Trophoblast cell (in vitro differentiated cells and primary cell): ENCODE measurements at regions not wholly inside any gene's neighbourhood (a gene's known extent, or its start where the extent isn't known, plus 50 kb on each side); places are given as distances from the start of the nearest gene placed in this dataset.

ENCODE experiments used
- DNase-seq, 2 donors: peaks; one replicate each; pipeline ENCODE4 v3.0.0-alpha.2; 2016
- H2AFZ ChIP-seq: 2 replicates; pipeline ENCODE4 v1.6.1; 2013; ENCODE audit warnings: low read length, moderate library complexity, mild to moderate bottlenecking; ENCODE audit not compliant: insufficient read depth, poor library complexity
- H2AK5ac ChIP-seq: 2 replicates; pipeline ENCODE4 v1.6.1; 2013; ENCODE audit warnings: mild to moderate bottlenecking, low read length
- H2BK120ac ChIP-seq: 2 replicates; pipeline ENCODE4 v1.6.1; 2013; ENCODE audit warnings: low read length, mild to moderate bottlenecking, moderate library complexity; ENCODE audit not compliant: insufficient read depth, poor library complexity
- H2BK12ac ChIP-seq: 2 replicates; pipeline ENCODE4 v1.6.1; 2013; ENCODE audit warnings: mild to moderate bottlenecking, low read length, moderate library complexity
- H2BK5ac ChIP-seq: 2 replicates; pipeline ENCODE4 v1.6.1; 2013; ENCODE audit warnings: low read length, low read depth, moderate library complexity, mild to moderate bottlenecking; ENCODE audit not compliant: poor library complexity
- H3K14ac ChIP-seq: 2 replicates; pipeline ENCODE4 v1.6.1; 2013; ENCODE audit warnings: mild to moderate bottlenecking, low read length
- H3K18ac ChIP-seq: 2 replicates; pipeline ENCODE4 v1.6.1; 2013; ENCODE audit warnings: mild to moderate bottlenecking, low read length
- H3K23ac ChIP-seq: 2 replicates; pipeline ENCODE4 v1.6.1; 2013; ENCODE audit warnings: low read length
- H3K27ac ChIP-seq: 2 replicates; pipeline ENCODE4 v1.5.1; 2013; ENCODE audit warnings: low read depth, mild to moderate bottlenecking, inconsistent platforms, low read length, moderate library complexity
- H3K27me3 ChIP-seq: 2 replicates; pipeline ENCODE4 v1.6.1; 2013; ENCODE audit warnings: inconsistent platforms, mild to moderate bottlenecking, low read length, moderate library complexity; ENCODE audit not compliant: insufficient read depth
- H3K36me3 ChIP-seq, 2 experiments: 1 replicate in 1 of 2; 2 replicates in 1 of 2; pipeline ENCODE4 v1.6.1; 2013; ENCODE audit warnings: low read length in 2 of 2, mild to moderate bottlenecking in 2 of 2, moderate library complexity in 1 of 2; ENCODE audit not compliant: insufficient read depth in 2 of 2, control insufficient read depth in 1 of 2
- H3K4ac ChIP-seq: 2 replicates; pipeline ENCODE4 v1.6.1; 2013; ENCODE audit warnings: low read depth, mild to moderate bottlenecking, low read length, moderate library complexity
- H3K4me1 ChIP-seq, 2 experiments: 1 replicate in 1 of 2; 2 replicates in 1 of 2; pipeline ENCODE4 v1.6.1; 2013; ENCODE audit warnings: low read length in 2 of 2, mild to moderate bottlenecking in 2 of 2, moderate library complexity in 1 of 2; ENCODE audit not compliant: insufficient read depth in 2 of 2, control insufficient read depth in 1 of 2
- H3K4me2 ChIP-seq: 2 replicates; pipeline ENCODE4 v1.6.1; 2013; ENCODE audit warnings: inconsistent platforms, mild to moderate bottlenecking, low read length, moderate library complexity
- H3K4me3 ChIP-seq: 2 replicates; pipeline ENCODE4 v1.5.1; 2013; ENCODE audit warnings: mild to moderate bottlenecking, low read depth, low read length, inconsistent platforms
- H3K79me1 ChIP-seq: one replicate; pipeline ENCODE4 v1.6.1; 2013; ENCODE audit warnings: low read length
- H3K79me2 ChIP-seq: 2 replicates; pipeline ENCODE4 v1.6.1; 2013; ENCODE audit warnings: low read length, mild to moderate bottlenecking; ENCODE audit not compliant: control insufficient read depth, insufficient read depth, poor library complexity
- H3K9ac ChIP-seq: 2 replicates; pipeline ENCODE4 v1.6.1; 2013; ENCODE audit warnings: mild to moderate bottlenecking, low read length
- H3K9me3 ChIP-seq: 2 replicates; pipeline ENCODE4 v1.6.1; 2013; ENCODE audit warnings: low read depth, mild to moderate bottlenecking, control low read depth, inconsistent platforms, low read length; ENCODE audit not compliant: insufficient read depth
- H4K12ac ChIP-seq: 2 replicates; pipeline ENCODE4 v1.6.1; 2013; ENCODE audit warnings: low read depth, mild to moderate bottlenecking, low read length, moderate library complexity
- H4K8ac ChIP-seq: 2 replicates; pipeline ENCODE4 v1.6.1; 2013; ENCODE audit warnings: low read depth, mild to moderate bottlenecking, low read length, moderate library complexity
- H4K91ac ChIP-seq: one replicate; pipeline ENCODE4 v1.6.1; 2013; ENCODE audit warnings: low read depth, mild to moderate bottlenecking, low read length, moderate library complexity
- WGBS: extraction: QIAGEN DNeasy Blood & Tissue Kit; methylation state at CpG from one replicate; pipeline ENCODE4 v1.1.7; 2013; ENCODE audit warnings: missing lambda C conversion rate; ENCODE audit not compliant: insufficient read length, insufficient coverage; ENCODE audit errors: extremely low coverage; 5-methylcytosine and 5-hydroxymethylcytosine counted together

GRCh38 chr4:29276150-29276549 lies 1444.0 kb upstream of the PCDH7 start:
- Histone ChIP-seq H3K18ac (no peak overlapping the region), H3K9ac (no peak overlapping the region), H2AK5ac (no peak overlapping the region), H3K27ac (no peak overlapping the region), H3K14ac (no peak overlapping the region), H4K12ac (no peak overlapping the region), H2BK120ac (no peak overlapping the region), H2BK12ac (no peak overlapping the region), H3K23ac (no peak overlapping the region), H3K4me2 (no peak overlapping the region), H2AFZ (no peak overlapping the region), H3K4me3 (no peak overlapping the region), H2BK5ac (no peak overlapping the region), H4K8ac (no peak overlapping the region), H4K91ac (no peak overlapping the region), H3K9me3 (no peaks in the 10 kb centered on the region), H3K36me3 (no peaks in the 10 kb centered on the region), H3K79me2 (no peaks in the 10 kb centered on the region), H3K4me1 (no peaks in the 10 kb centered on the region), H3K27me3 (no peaks in the 10 kb centered on the region), H3K4ac (no peak overlapping the region), H3K79me1 (no peaks in the 10 kb centered on the region)
- no peak for DNase-seq
- no CpG with 5 or more reads among the region's 1 CpG for WGBS

GRCh38 chr4:29277381-29277780 lies 1442.8 kb upstream of the PCDH7 start:
- Histone ChIP-seq H3K79me2 (no peaks in the 10 kb centered on the region), H3K79me1 (no peaks in the 10 kb centered on the region), H2AK5ac (no peak overlapping the region), H3K4me1 (no peaks in the 10 kb centered on the region), H3K4me2 (no peak overlapping the region), H3K9ac (no peak overlapping the region), H3K36me3 (no peaks in the 10 kb centered on the region), H3K23ac (no peak overlapping the region), H2BK5ac (no peak overlapping the region), H3K18ac (no peak overlapping the region), H3K14ac (no peak overlapping the region), H2BK12ac (no peak overlapping the region), H2BK120ac (no peak overlapping the region), H3K4ac (no peak overlapping the region), H2AFZ (no peak overlapping the region), H3K9me3 (no peaks in the 10 kb centered on the region), H4K8ac (no peak overlapping the region), H3K27ac (no peak overlapping the region), H4K91ac (no peak overlapping the region), H3K27me3 (no peaks in the 10 kb centered on the region), H3K4me3 (no peak overlapping the region), H4K12ac (no peak overlapping the region)
- no peak for DNase-seq

GRCh38 chr4:29278585-29278984 lies 1441.6 kb upstream of the PCDH7 start:
- H3K14ac ChIP-seq = no peak overlapping the region
- H4K8ac ChIP-seq = no peak overlapping the region
- no peaks in the 10 kb centered on the region for H3K4me1 ChIP-seq
- no peak overlapping the region for H2AK5ac ChIP-seq
- no peaks in the 10 kb centered on the region for H3K36me3 ChIP-seq
- no peaks in the 10 kb centered on the region for H3K79me2 ChIP-seq
- H2BK12ac ChIP-seq = no peak overlapping the region
- no peak overlapping the region for H3K23ac ChIP-seq
- no peak overlapping the region for H3K9ac ChIP-seq
- H2BK5ac ChIP-seq = no peak overlapping the region
- no peaks in the 10 kb centered on the region for H3K27me3 ChIP-seq
- H3K79me1 ChIP-seq = no peaks in the 10 kb centered on the region
- H3K4ac ChIP-seq = no peak overlapping the region
- no peak overlapping the region for H3K4me2 ChIP-seq
- no peak overlapping the region for H2BK120ac ChIP-seq
- H3K9me3 ChIP-seq = no peaks in the 10 kb centered on the region
- no peak overlapping the region for H3K27ac ChIP-seq
- no peak overlapping the region for H3K4me3 ChIP-seq
- H4K12ac ChIP-seq = no peak overlapping the region
- WGBS = no CpG with 5 or more reads among the region's 2 CpGs
- no peak overlapping the region for H2AFZ ChIP-seq
- no peak overlapping the region for H3K18ac ChIP-seq
- peak in 1 of 2 donors; percentile 7 for DNase-seq
- no peak overlapping the region for H4K91ac ChIP-seq

- H2AK5ac ChIP-seq = no peak overlapping the region
- no peak overlapping the region for H3K4me3 ChIP-seq
- no peaks in the 10 kb centered on the region for H3K79me1 ChIP-seq
- no peak overlapping the region for H3K4ac ChIP-seq
- no peak overlapping the region for H3K18ac ChIP-seq
- H3K79me2 ChIP-seq = no peaks in the 10 kb centered on the region
- no CpG with 5 or more reads among the region's 1 CpG for WGBS
- H3K9me3 ChIP-seq = no peaks in the 10 kb centered on the region
- no peak overlapping the region for H3K14ac ChIP-seq
- no peak overlapping the region for H4K91ac ChIP-seq
- no peak overlapping the region for H3K4me2 ChIP-seq
- no peaks in the 10 kb centered on the region for H3K36me3 ChIP-seq
- H3K27ac ChIP-seq = no peak overlapping the region
- H3K9ac ChIP-seq = no peak overlapping the region
- no peak overlapping the region for H2BK5ac ChIP-seq
- H4K8ac ChIP-seq = no peak overlapping the region
- H3K27me3 ChIP-seq = no peaks in the 10 kb centered on the region
- no peak overlapping the region for H3K23ac ChIP-seq
- H4K12ac ChIP-seq = no peak overlapping the region
- no peak overlapping the region for H2BK12ac ChIP-seq
- DNase-seq = no peak
- H2AFZ ChIP-seq = no peak overlapping the region
- no peak overlapping the region for H2BK120ac ChIP-seq
- no peaks in the 10 kb centered on the region for H3K4me1 ChIP-seq
Measured at GRCh38 chr4:29289118-29289517, 1431.1 kb upstream of the PCDH7 start.

GRCh38 chr4:29295280-29295679 lies 1424.9 kb upstream of the PCDH7 start:
- Histone ChIP-seq H2BK5ac (no peak overlapping the region), H3K4me2 (no peak overlapping the region), H3K18ac (no peak overlapping the region), H3K4me1 (no peaks in the 10 kb centered on the region), H3K79me2 (no peaks in the 10 kb centered on the region), H2AFZ (no peak overlapping the region), H3K9ac (no peak overlapping the region), H2BK120ac (no peak overlapping the region), H3K4ac (no peak overlapping the region), H3K79me1 (no peaks in the 10 kb centered on the region), H3K27me3 (no peaks in the 10 kb centered on the region), H3K23ac (no peak overlapping the region), H3K4me3 (no peak overlapping the region), H3K27ac (no peak overlapping the region), H3K14ac (no peak overlapping the region), H4K12ac (no peak overlapping the region), H4K91ac (no peak overlapping the region), H3K36me3 (no peaks in the 10 kb centered on the region), H3K9me3 (no peaks in the 10 kb centered on the region), H2BK12ac (no peak overlapping the region), H4K8ac (no peak overlapping the region), H2AK5ac (no peak overlapping the region)
- no peak for DNase-seq
